MM.1S (cell line): ENCODE measurements at regions not wholly inside any gene's neighbourhood (a gene's known extent, or its start where the extent isn't known, plus 50 kb on each side); places are given as distances from the start of the nearest gene placed in this dataset.

Source experiments
- CTCF ChIP-seq: fragments of 300-600 bp; sonication (generic); IDR thresholded peaks from 2 replicates; pipeline ENCODE4 v1.5.1; 2016; ENCODE audit warnings: antibody characterized with exemption, low read length, mixed read lengths
- EZH2 ChIP-seq: fragments of 300-600 bp; sonication (generic); optimal IDR thresholded peaks from 2 replicates; pipeline ENCODE3; 2017; ENCODE audit warnings: low read depth, mild to moderate bottlenecking, antibody characterized with exemption, low read length, mixed read lengths
- EZH2phosphoT487 ChIP-seq: fragments of 300-600 bp; sonication (generic); IDR thresholded peaks from 2 replicates; pipeline ENCODE4 v1.6.1; 2018; ENCODE audit warnings: antibody characterized with exemption, low read length

GRCh38 chr7:96953676-96954513, 51.5 kb upstream of the DLX6 start:
- TF ChIP-seq CTCF: no peak
- TF ChIP-seq EZH2: no peak
- no peak for TF ChIP-seq EZH2phosphoT487
